ENCODE measurements at regions not wholly inside any gene's neighbourhood (a gene's known extent, or its start where the extent isn't known, plus 50 kb on each side); places are given as distances from the start of the nearest gene placed in this dataset.

DNA sequence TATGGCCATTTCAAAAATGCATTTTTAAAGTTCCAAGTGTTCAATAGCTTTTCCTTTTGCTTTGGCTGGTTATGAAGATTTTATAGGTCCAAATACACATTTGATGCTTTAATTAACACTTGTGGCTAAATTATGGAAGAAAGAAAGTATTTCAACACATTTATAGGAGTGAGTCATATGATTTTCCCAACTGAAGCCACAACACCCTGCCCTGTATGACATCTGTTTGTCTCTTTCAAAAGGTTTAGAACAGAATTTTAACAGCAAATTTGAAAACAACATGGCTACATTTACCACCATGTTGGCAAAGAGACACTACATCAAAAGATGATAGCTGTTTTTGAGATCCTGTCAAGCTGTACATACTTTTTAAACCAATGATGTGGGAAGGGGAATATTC is 99.4 kb downstream of the TMEM174 start:
- Histone ChIP-seq H3K27ac (ENCODE audit: insufficient read depth, low read length, poor library complexity, severe bottlenecking) (no peak overlapping the region), H3K9me3 (ENCODE audit: control insufficient read depth, low read length) (no peaks in the 10 kb centered on the region), H3K4me3 (ENCODE audit: insufficient read depth, low read depth, low read length, poor library complexity, severe bottlenecking) (no peak overlapping the region), H3K36me3 (ENCODE audit: control insufficient read depth, insufficient read depth, low read length) (no peaks in the 10 kb centered on the region), H3K27me3 (replicated peaks; ENCODE audit: control insufficient read depth, insufficient read depth, low read length, poor library complexity, severe bottlenecking) (no peaks in the 10 kb centered on the region), H3K4me1 (ENCODE audit: control insufficient read depth, insufficient read depth, low read length, poor library complexity, severe bottlenecking) (no peaks in the 10 kb centered on the region)
- no peak for DNase-seq

DNA sequence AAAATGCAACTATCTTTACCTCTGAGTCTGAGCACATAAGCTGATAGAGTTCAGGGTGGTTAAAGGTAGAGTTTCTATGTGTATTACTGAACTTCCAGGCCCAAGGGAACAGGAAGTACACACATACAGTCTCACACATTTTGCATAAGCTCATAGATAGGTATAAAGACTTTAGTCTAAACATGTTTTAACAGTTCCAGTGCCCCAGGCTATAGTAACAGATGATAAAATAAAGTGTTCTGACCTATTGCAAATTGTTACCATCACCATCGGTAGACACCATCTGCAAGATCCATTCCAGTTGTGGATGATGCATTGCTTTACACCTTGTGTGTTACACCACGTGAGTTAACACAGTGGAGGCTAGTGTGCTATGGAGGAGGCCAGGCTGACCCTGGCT is 95.8 kb downstream of the TMEM174 start:
- no peaks in the 10 kb centered on the region for H3K27me3 ChIP-seq (replicated peaks; ENCODE audit: control insufficient read depth, insufficient read depth, low read length, poor library complexity, severe bottlenecking)
- no peaks in the 10 kb centered on the region for H3K4me1 ChIP-seq (ENCODE audit: control insufficient read depth, insufficient read depth, low read length, poor library complexity, severe bottlenecking)
- H3K27ac ChIP-seq (ENCODE audit: insufficient read depth, low read length, poor library complexity, severe bottlenecking): no peak overlapping the region
- no peaks in the 10 kb centered on the region for H3K36me3 ChIP-seq (ENCODE audit: control insufficient read depth, insufficient read depth, low read length)
- no peak for DNase-seq
- H3K4me3 ChIP-seq (ENCODE audit: insufficient read depth, low read depth, low read length, poor library complexity, severe bottlenecking): no peak overlapping the region
- no peaks in the 10 kb centered on the region for H3K9me3 ChIP-seq (ENCODE audit: control insufficient read depth, low read length)

DNA sequence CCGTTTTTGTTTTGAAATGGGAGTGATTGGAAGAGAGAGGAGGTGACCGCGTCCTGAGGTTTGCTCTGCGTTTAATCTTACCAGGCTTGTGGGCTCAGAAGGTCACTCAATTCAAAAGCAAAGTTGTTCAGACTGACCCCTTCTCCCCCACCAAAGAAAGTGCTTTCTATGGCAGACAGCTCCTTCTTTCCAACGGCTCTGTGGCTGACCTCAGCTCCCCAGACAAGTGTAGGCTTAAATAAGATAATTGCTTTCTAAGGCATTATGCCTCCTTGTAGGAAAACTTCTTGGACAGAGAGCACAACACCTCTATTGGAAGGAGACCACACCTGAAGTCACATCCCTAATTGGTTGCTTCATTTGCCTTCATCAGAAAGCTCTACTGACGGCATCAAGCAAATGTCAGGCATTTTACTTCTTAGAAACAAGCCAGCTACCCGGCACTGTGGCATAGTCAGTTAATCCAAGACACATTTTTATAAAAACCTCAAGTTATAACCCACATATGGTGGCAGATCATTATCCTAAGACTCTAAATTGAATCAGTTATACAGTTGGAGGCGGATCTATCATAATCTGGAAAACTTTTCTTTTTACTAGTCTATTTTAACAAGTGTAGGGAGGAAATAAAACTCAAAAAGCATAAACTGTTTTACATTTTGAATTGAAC is 94.9 kb downstream of the TMEM174 start:
- H3K27me3 ChIP-seq (replicated peaks; ENCODE audit: control insufficient read depth, insufficient read depth, low read length, poor library complexity, severe bottlenecking): no peaks in the 10 kb centered on the region
- H3K27ac ChIP-seq (ENCODE audit: insufficient read depth, low read length, poor library complexity, severe bottlenecking): no peak overlapping the region

DNA sequence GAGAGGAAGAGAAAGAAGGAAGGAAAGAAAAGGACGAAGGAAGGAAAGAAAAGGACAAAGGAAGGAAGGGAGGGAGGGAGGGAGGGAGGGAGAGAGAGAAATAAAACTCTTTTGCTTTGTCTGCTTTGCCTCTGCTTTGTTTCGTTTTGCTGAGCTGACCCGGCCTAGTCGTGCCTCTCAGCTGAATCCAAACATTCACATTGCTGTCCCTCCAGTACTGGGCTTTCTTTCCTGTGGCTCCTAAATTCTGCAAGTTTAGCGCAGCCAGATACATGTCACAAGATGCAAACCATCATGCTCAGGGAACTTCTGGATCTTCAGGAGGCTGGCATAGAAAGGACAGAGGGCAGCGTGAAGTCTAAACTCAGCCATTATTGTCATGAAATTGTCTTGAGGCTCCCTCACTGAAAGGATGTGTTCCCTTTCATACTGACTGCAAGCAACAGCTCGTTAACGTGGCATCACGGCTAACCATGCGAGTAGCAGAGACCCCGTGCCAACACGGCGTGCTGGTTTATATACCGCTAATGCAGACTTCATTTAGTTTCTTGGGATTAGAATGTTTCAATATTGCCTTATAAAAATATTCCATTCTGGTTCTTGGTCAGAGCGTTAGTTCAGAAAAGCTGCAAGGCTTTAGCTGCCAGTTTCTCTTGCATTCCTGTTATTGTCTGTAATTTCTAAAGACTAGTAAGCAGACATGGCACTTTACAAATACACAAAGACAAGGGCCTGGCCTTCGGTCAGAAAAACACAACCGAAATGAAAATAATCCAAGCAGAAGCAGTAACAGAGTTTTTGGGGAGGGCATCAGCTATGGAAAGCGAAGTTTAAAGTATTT is 94.2 kb downstream of the TMEM174 start:
- no peak for DNase-seq
- Histone ChIP-seq H3K4me1 (ENCODE audit: control insufficient read depth, insufficient read depth, low read length, poor library complexity, severe bottlenecking) (no peaks in the 10 kb centered on the region), H3K36me3 (ENCODE audit: control insufficient read depth, insufficient read depth, low read length) (no peaks in the 10 kb centered on the region), H3K27ac (ENCODE audit: insufficient read depth, low read length, poor library complexity, severe bottlenecking) (no peak overlapping the region), H3K4me3 (ENCODE audit: insufficient read depth, low read depth, low read length, poor library complexity, severe bottlenecking) (no peak overlapping the region), H3K9me3 (ENCODE audit: control insufficient read depth, low read length) (no peaks in the 10 kb centered on the region), H3K27me3 (replicated peaks; ENCODE audit: control insufficient read depth, insufficient read depth, low read length, poor library complexity, severe bottlenecking) (no peaks in the 10 kb centered on the region)

More for the DNA sequence above, 94.9 kb downstream of the TMEM174 start:
- Histone ChIP-seq H3K4me3 (ENCODE audit: insufficient read depth, low read depth, low read length, poor library complexity, severe bottlenecking) (no peak overlapping the region), H3K9me3 (ENCODE audit: control insufficient read depth, low read length) (no peaks in the 10 kb centered on the region), H3K4me1 (ENCODE audit: control insufficient read depth, insufficient read depth, low read length, poor library complexity, severe bottlenecking) (no peaks in the 10 kb centered on the region), H3K36me3 (ENCODE audit: control insufficient read depth, insufficient read depth, low read length) (no peaks in the 10 kb centered on the region)
- no peak for DNase-seq

DNA sequence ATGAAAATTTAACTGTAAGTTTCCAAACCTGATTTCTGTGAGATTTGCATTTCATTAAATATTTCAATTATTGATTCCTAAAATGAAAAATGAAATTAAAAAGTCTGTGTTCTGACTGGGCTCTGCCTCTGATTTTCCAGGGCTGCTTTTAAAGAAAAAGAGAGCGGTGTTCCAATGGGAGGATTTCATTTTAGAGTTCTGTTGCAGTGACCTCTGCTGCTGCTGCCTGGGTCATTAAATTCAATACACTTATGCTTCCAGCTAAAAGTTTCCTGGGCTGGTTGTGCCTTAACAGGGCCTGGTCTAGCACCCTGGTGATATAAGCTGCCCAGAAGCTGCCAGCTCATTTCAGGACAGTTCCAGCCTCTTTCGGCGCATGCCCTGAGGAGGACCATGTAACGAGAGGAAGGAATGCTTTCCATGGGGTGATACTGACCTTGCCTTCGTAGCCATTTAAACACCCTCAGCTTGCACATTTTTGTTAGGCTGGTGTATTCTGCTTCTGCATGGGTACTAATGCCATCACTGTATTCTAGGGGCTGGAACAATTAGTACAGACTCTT is 93.3 kb downstream of the TMEM174 start:
- Histone ChIP-seq H3K9me3 (ENCODE audit: control insufficient read depth, low read length) (no peaks in the 10 kb centered on the region), H3K27ac (ENCODE audit: insufficient read depth, low read length, poor library complexity, severe bottlenecking) (no peak overlapping the region), H3K36me3 (ENCODE audit: control insufficient read depth, insufficient read depth, low read length) (no peaks in the 10 kb centered on the region), H3K4me3 (ENCODE audit: insufficient read depth, low read depth, low read length, poor library complexity, severe bottlenecking) (no peak overlapping the region), H3K27me3 (replicated peaks; ENCODE audit: control insufficient read depth, insufficient read depth, low read length, poor library complexity, severe bottlenecking) (no peaks in the 10 kb centered on the region), H3K4me1 (ENCODE audit: control insufficient read depth, insufficient read depth, low read length, poor library complexity, severe bottlenecking) (no peaks in the 10 kb centered on the region)
- no peak for DNase-seq

DNA sequence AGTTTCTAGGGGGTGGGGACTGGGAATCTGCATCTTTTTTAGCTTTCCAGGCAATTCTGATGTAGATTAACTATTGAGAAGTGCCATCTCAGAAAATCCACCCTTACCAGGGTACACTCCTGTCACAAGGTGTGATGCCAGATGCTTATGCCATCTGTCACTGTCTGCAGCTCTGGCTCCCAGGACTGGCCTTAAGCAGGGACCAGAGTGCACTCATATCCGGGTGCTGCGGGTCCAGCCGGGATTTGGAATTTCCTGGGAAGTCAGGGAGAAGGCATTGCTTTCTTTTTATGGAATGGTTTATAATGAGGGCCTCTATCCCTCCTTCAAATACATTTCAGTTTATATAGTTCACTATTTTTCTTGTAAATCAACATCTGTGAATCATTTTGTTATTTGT is 92.6 kb downstream of the TMEM174 start:
- Histone ChIP-seq H3K27me3 (replicated peaks; ENCODE audit: control insufficient read depth, insufficient read depth, low read length, poor library complexity, severe bottlenecking) (no peaks in the 10 kb centered on the region), H3K4me1 (ENCODE audit: control insufficient read depth, insufficient read depth, low read length, poor library complexity, severe bottlenecking) (no peaks in the 10 kb centered on the region), H3K27ac (ENCODE audit: insufficient read depth, low read length, poor library complexity, severe bottlenecking) (no peak overlapping the region), H3K36me3 (ENCODE audit: control insufficient read depth, insufficient read depth, low read length) (no peaks in the 10 kb centered on the region), H3K4me3 (ENCODE audit: insufficient read depth, low read depth, low read length, poor library complexity, severe bottlenecking) (no peak overlapping the region), H3K9me3 (ENCODE audit: control insufficient read depth, low read length) (no peaks in the 10 kb centered on the region)
- DNase-seq: no peak

DNA sequence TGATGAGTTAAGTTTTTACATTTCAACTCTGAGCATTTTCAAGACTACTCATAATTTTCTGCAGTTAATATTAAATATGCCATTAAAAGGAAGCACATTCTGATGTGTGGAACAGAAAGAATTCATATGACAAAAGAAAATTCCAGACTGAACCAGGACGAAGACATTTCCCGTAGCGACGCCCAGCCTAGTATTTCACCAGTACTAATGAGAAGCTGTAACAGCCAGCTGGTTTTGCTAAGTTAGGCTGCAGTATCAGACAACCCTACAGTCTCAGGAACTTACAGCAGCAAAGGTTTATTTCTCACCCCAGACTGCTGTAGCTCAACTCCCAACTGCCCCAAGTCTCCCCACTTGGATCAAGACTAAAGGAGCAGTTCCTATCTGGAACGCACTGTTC is 91.6 kb downstream of the TMEM174 start:
- H3K27ac ChIP-seq (ENCODE audit: insufficient read depth, low read length, poor library complexity, severe bottlenecking): no peak overlapping the region

DNA sequence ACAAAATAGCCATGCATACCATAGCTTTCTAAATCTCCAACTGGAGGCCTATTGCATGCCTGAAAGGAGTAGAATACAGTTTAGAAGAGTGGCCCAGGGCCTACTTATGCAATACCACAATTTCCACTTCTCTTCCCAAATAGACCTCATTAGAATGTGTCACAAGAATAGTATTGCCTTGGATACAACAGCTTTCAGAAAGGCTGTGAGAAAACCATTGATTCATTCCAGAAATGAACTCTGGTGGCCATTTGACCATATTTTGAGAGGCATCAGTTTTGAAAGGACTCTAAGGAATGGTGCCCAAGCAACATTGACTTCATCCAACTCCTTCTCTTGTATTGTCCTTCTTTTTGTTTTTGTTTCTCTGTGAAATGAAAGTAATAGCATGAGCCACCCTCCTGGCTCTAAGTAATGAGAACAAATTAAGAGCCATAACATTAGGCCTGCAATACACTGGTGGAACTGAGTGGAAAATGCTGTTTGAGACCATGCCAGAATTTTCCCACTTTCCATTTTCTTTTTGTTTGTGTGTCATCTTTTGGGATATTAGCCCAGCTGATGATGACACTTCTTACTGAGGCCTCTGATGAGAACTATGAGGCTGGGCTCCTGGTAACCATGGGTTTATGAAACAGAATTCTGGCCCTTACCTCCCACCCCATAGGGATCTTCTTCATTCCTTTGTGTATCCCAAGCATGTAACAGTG is 90.2 kb downstream of the TMEM174 start:
- H3K36me3 ChIP-seq (ENCODE audit: control insufficient read depth, insufficient read depth, low read length): no peaks in the 10 kb centered on the region

More for the DNA sequence above, 91.6 kb downstream of the TMEM174 start:
- H3K9me3 ChIP-seq (ENCODE audit: control insufficient read depth, low read length): no peaks in the 10 kb centered on the region
- no peaks in the 10 kb centered on the region for H3K4me1 ChIP-seq (ENCODE audit: control insufficient read depth, insufficient read depth, low read length, poor library complexity, severe bottlenecking)
- DNase-seq: no peak
- no peaks in the 10 kb centered on the region for H3K36me3 ChIP-seq (ENCODE audit: control insufficient read depth, insufficient read depth, low read length)
- no peak overlapping the region for H3K4me3 ChIP-seq (ENCODE audit: insufficient read depth, low read depth, low read length, poor library complexity, severe bottlenecking)
- H3K27me3 ChIP-seq (replicated peaks; ENCODE audit: control insufficient read depth, insufficient read depth, low read length, poor library complexity, severe bottlenecking): no peaks in the 10 kb centered on the region

DNA sequence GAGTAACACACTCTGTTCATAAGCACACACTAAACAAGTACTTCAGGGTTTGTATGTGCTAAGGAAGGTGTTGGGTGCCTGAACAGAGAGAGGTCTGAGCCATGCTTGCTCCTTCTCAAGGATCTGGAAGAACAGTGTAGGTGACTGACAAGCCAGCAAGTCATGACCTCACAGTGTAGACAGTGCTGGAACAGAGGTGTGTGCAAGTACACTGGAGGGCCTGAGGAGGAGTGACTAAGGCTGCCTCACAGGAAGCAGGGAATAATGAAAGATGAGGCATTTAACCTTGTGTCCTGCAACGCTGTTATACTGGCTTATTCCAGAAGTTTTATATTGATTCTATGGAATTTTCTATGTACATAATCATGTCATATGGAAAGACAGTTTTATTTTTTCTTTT is 83.9 kb downstream of the TMEM174 start:
- no peaks in the 10 kb centered on the region for H3K4me1 ChIP-seq (ENCODE audit: control insufficient read depth, insufficient read depth, low read length, poor library complexity, severe bottlenecking)
- no peak for DNase-seq
- H3K27ac ChIP-seq (ENCODE audit: insufficient read depth, low read length, poor library complexity, severe bottlenecking): no peak overlapping the region
- no peaks in the 10 kb centered on the region for H3K27me3 ChIP-seq (replicated peaks; ENCODE audit: control insufficient read depth, insufficient read depth, low read length, poor library complexity, severe bottlenecking)
- no peak overlapping the region for H3K4me3 ChIP-seq (ENCODE audit: insufficient read depth, low read depth, low read length, poor library complexity, severe bottlenecking)
- no peaks in the 10 kb centered on the region for H3K36me3 ChIP-seq (ENCODE audit: control insufficient read depth, insufficient read depth, low read length)
- no peaks in the 10 kb centered on the region for H3K9me3 ChIP-seq (ENCODE audit: control insufficient read depth, low read length)

More for the DNA sequence above, 90.2 kb downstream of the TMEM174 start:
- no peaks in the 10 kb centered on the region for H3K4me1 ChIP-seq (ENCODE audit: control insufficient read depth, insufficient read depth, low read length, poor library complexity, severe bottlenecking)
- no peaks in the 10 kb centered on the region for H3K27me3 ChIP-seq (replicated peaks; ENCODE audit: control insufficient read depth, insufficient read depth, low read length, poor library complexity, severe bottlenecking)
- no peak overlapping the region for H3K27ac ChIP-seq (ENCODE audit: insufficient read depth, low read length, poor library complexity, severe bottlenecking)
- DNase-seq: no peak
- no peak overlapping the region for H3K4me3 ChIP-seq (ENCODE audit: insufficient read depth, low read depth, low read length, poor library complexity, severe bottlenecking)
- no peaks in the 10 kb centered on the region for H3K9me3 ChIP-seq (ENCODE audit: control insufficient read depth, low read length)
